Ishikawa (cell line): ENCODE measurements at regions not wholly inside any gene's neighbourhood (a gene's known extent, or its start where the extent isn't known, plus 50 kb on each side); places are given as distances from the start of the nearest gene placed in this dataset.

ENCODE experiments used
- CEBPB ChIP-seq: IDR thresholded peaks from 2 replicates; pipeline ENCODE4 v1.6.1; 2012
- CREB1 ChIP-seq: IDR thresholded peaks from 2 replicates; pipeline ENCODE4 v1.6.1; 2012; ENCODE audit warnings: low read depth
- EGR1 ChIP-seq: IDR thresholded peaks from 2 replicates; pipeline ENCODE4 v1.6.1; 2012
- EP300 ChIP-seq: IDR thresholded peaks from 2 replicates; pipeline ENCODE4 v1.6.1; 2012; ENCODE audit warnings: borderline replicate concordance
- FOXM1 ChIP-seq: IDR thresholded peaks from 2 replicates; pipeline ENCODE4 v1.6.1; 2012; ENCODE audit warnings: low read depth, borderline replicate concordance
- MAX ChIP-seq: IDR thresholded peaks from 2 replicates; pipeline ENCODE4 v1.6.1; 2012
- NFIC ChIP-seq: IDR thresholded peaks from 2 replicates; pipeline ENCODE4 v1.6.1; 2012
- RAD21 ChIP-seq: IDR thresholded peaks from 2 replicates; pipeline ENCODE4 v1.6.1; 2012; ENCODE audit warnings: low read depth
- REST ChIP-seq: IDR thresholded peaks from 2 replicates; pipeline ENCODE4 v1.6.1; 2012; ENCODE audit warnings: low read depth, mild to moderate bottlenecking
- TAF1 ChIP-seq: IDR thresholded peaks from 2 replicates; pipeline ENCODE4 v1.6.1; 2012; ENCODE audit warnings: low read depth, mild to moderate bottlenecking
- TCF12 ChIP-seq: IDR thresholded peaks from 2 replicates; pipeline ENCODE4 v1.6.1; 2012; ENCODE audit warnings: low read depth
- TEAD4 ChIP-seq: IDR thresholded peaks from 2 replicates; pipeline ENCODE4 v1.6.1; 2012
- USF1 ChIP-seq: IDR thresholded peaks from 2 replicates; pipeline ENCODE4 v1.6.1; 2012
- YY1 ChIP-seq: IDR thresholded peaks from 2 replicates; pipeline ENCODE4 v1.6.1; 2012; ENCODE audit warnings: low read depth
- ZBTB7A ChIP-seq: IDR thresholded peaks from 2 replicates; pipeline ENCODE4 v1.6.1; 2012; ENCODE audit warnings: low read depth

- TF ChIP-seq YY1, result no peak
Observed at GRCh38 chr2:52919673-52920072, 847.9 kb upstream of the CHAC2 start.

GRCh38 chr2:52918551-52918950, 849.1 kb upstream of the CHAC2 start:
- no peak for TF ChIP-seq EGR1
- no peak for TF ChIP-seq TCF12
- no peak for TF ChIP-seq CEBPB
- TF ChIP-seq REST, result no peak
- no peak for TF ChIP-seq NFIC
- TF ChIP-seq FOXM1, result no peak
- TF ChIP-seq RAD21, result no peak
- no peak for TF ChIP-seq YY1
- no peak for TF ChIP-seq CREB1

GRCh38 chr2:52916981-52917380, 850.6 kb upstream of the CHAC2 start:
- TF ChIP-seq USF1, result no peak
- no peak for TF ChIP-seq FOXM1
- TF ChIP-seq EGR1, result no peak
- TF ChIP-seq TCF12, result no peak

GRCh38 chr2:52904355-52904891, 863.2 kb upstream of the CHAC2 start:
- TF ChIP-seq TEAD4, result no peak
- TF ChIP-seq EGR1, result no peak
- no peak for TF ChIP-seq ZBTB7A
- no peak for TF ChIP-seq CEBPB
- no peak for TF ChIP-seq TCF12
- no peak for TF ChIP-seq USF1
- TF ChIP-seq NFIC, result no peak
- TF ChIP-seq YY1, result no peak
- TF ChIP-seq MAX, result no peak
- TF ChIP-seq RAD21, result no peak
- no peak for TF ChIP-seq CREB1
- no peak for TF ChIP-seq FOXM1
- no peak for TF ChIP-seq TAF1
- no peak for TF ChIP-seq REST
- TF ChIP-seq EP300, result no peak

- TF ChIP-seq YY1 (no peak), MAX (no peak), EP300 (no peak), USF1 (no peak), ZBTB7A (no peak), TCF12 (no peak)
Observed at GRCh38 chr2:52897511-52898044, 870.0 kb upstream of the CHAC2 start.

- TF ChIP-seq CEBPB, result no peak
- TF ChIP-seq EGR1, result no peak
- TF ChIP-seq YY1, result no peak
- no peak for TF ChIP-seq NFIC
- TF ChIP-seq TEAD4, result no peak
- no peak for TF ChIP-seq ZBTB7A
- TF ChIP-seq CREB1, result no peak
- no peak for TF ChIP-seq USF1
- TF ChIP-seq TCF12, result no peak
- no peak for TF ChIP-seq REST
- TF ChIP-seq EP300, result no peak
Observed at GRCh38 chr2:52895726-52896340, 871.8 kb upstream of the CHAC2 start.
